A673 (cell line): ENCODE measurements at regions not wholly inside any gene's neighbourhood (a gene's known extent, or its start where the extent isn't known, plus 50 kb on each side); places are given as distances from the start of the nearest gene placed in this dataset.

Experiments used
- BruUV-seq: library from RNA; stranded (reverse); fragments of 400-500 nt; replicated peaks from 2 replicates; lab custom pipeline; 2021; lab: Mats Ljungman, UMichigan
- CTCF ChIA-PET: fragments of 300-600 bp; sonication (Branson Sonifier 250); formaldehyde crosslinking; loops from one replicate; lab custom pipeline; 2022; ENCODE audit warnings: antibody characterized with exemption; lab: Charles Lee
- POLR2A ChIA-PET: fragments of 300-600 bp; sonication (Branson Sonifier 250); formaldehyde crosslinking; loops from one replicate; lab custom pipeline; 2022; ENCODE audit warnings: antibody characterized with exemption; ENCODE audit not compliant: low non-redundant PET; lab: Charles Lee
- DNase-seq: peaks from one replicate; pipeline ENCODE4 v3.0.0-alpha.2; 2015; ENCODE audit warnings: low spot score
- H3K27ac ChIP-seq: fragments of 200-600 bp; sonication (generic); 2 replicates; pipeline ENCODE4 v1.5.1; 2016; ENCODE audit warnings: mixed run types, low read depth, mild to moderate bottlenecking, mixed read lengths, antibody characterized with exemption, low read length; ENCODE audit not compliant: poor library complexity, severe bottlenecking
- H3K27me3 ChIP-seq: fragments of 200-600 bp; sonication (generic); replicated peaks from 2 replicates; pipeline ENCODE4 v1.6.1; 2017; ENCODE audit warnings: mixed run types, low read depth, mild to moderate bottlenecking, mixed read lengths, antibody characterized with exemption, low read length; ENCODE audit not compliant: insufficient read depth, poor library complexity
- H3K36me3 ChIP-seq: fragments of 200-600 bp; sonication (generic); 2 replicates; pipeline ENCODE4 v1.6.1; 2016; ENCODE audit warnings: mixed run types, mild to moderate bottlenecking, mixed read lengths, antibody characterized with exemption, low read length; ENCODE audit not compliant: insufficient read depth, poor library complexity, severe bottlenecking
- H3K4me1 ChIP-seq: fragments of 200-600 bp; sonication (generic); 2 replicates; pipeline ENCODE4 v1.6.1; 2017; ENCODE audit warnings: mixed run types, mild to moderate bottlenecking, mixed read lengths, antibody characterized with exemption, low read length; ENCODE audit not compliant: insufficient read depth, poor library complexity, severe bottlenecking
- H3K4me3 ChIP-seq: fragments of 200-600 bp; sonication (generic); 2 replicates; pipeline ENCODE4 v1.5.1; 2016; ENCODE audit warnings: low read depth, mixed run types, mild to moderate bottlenecking, mixed read lengths, low read length; ENCODE audit not compliant: poor library complexity, severe bottlenecking
- H3K9me3 ChIP-seq: fragments of 200-600 bp; sonication (generic); 2 replicates; pipeline ENCODE4 v1.6.1; 2016; ENCODE audit warnings: mixed run types, low read depth, mild to moderate bottlenecking, mixed read lengths, antibody characterized with exemption, low read length; ENCODE audit not compliant: poor library complexity, severe bottlenecking
- CTCF ChIP-seq: fragments of 300-800, 200-600 bp; sonication (generic); conservative IDR thresholded peaks from 2 replicates; pipeline ENCODE4 v1.5.1; 2017; ENCODE audit warnings: low read depth, mild to moderate bottlenecking, antibody characterized with exemption, low read length, moderate library complexity, mixed read lengths
- EZH2 ChIP-seq: fragments of 200-600 bp; sonication (generic); IDR thresholded peaks from 2 replicates; pipeline ENCODE4 v1.6.1; 2017; ENCODE audit warnings: borderline replicate concordance, low read depth, mild to moderate bottlenecking, mixed read lengths, antibody characterized with exemption, low read length; ENCODE audit not compliant: poor library complexity, severe bottlenecking
- intact Hi-C: fragments of 100-400 bp; cut with micrococcal nuclease; formaldehyde crosslinking; loops from one replicate; pipeline ENCODE4 v1.10.0; 2022; ENCODE audit not compliant: unreplicated experiment

DNA sequence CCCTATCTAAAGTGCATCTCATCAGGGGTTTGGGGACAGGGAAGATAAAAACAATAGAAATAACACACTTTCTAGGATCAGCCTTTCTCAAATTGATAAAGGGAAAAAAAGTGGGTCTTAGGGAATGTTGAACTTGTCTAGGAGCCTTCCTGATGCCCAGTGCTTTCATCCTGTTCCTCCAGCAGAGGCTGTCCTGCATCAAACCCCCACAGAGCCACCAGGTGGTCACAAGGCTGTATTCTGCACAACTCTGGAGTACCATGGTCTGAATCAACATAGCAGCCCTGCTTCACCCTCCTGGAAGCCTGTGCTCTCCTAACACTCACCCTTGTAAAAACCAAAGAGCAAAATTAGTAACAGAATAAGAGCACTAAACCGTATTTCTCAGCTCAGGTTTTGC lies 118.5 kb upstream of the SLC25A36 start:
- BruUV-seq = no TSS peak
- Histone ChIP-seq H3K4me1 (peaks cover 5% of the 10 kb centered on the region), H3K4me3 (no peak overlapping the region), H3K27me3 (no peaks in the 10 kb centered on the region), H3K36me3 (no peaks in the 10 kb centered on the region), H3K27ac (no peak overlapping the region), H3K9me3 (no peaks in the 10 kb centered on the region)
- POLR2A ChIA-PET = interaction anchor here (0.5 kb wide), 1 partner anchor 12 kb away, joined by 4 read pairs; no protein-coding TSS in a partner anchor
- no peak for DNase-seq
- intact Hi-C loops = no loop called here
- CTCF ChIA-PET = no interaction called here
- TF ChIP-seq CTCF (no peak), EZH2 (no peak)

GRCh38 chr3:140827894-140828293 lies 113.7 kb upstream of the SLC25A36 start:
- Histone ChIP-seq H3K4me3 (no peak overlapping the region), H3K27me3 (no peaks in the 10 kb centered on the region), H3K36me3 (no peaks in the 10 kb centered on the region), H3K27ac (no peak overlapping the region), H3K4me1 (peaks cover under 1% of the 10 kb centered on the region), H3K9me3 (no peaks in the 10 kb centered on the region)
- POLR2A ChIA-PET = no interaction called here
- BruUV-seq = no TSS peak
- intact Hi-C loops = no loop called here
- CTCF ChIA-PET = no interaction called here
- DNase-seq = no peak
- TF ChIP-seq EZH2 = no peak

DNA sequence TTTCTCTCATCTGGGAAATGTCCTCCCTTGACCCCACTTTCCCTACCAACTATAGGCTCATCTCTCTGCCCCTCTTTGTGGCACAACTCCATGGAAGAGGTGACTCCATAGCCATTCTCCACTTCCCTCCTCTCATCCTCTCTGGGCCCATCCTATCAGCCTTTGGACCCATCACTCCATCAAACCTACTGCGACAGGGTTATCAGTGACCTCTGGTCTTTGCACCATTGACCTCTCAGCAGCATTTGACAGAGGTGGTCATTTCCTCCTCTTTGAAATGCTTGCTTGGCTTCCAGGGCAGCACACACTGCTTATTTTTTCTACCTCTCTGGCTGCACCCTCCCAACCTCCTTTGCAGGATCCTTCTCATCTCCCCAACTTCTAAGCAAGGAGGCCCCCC lies 113.1 kb upstream of the SLC25A36 start:
- no peak for TF ChIP-seq CTCF
- no peak for TF ChIP-seq EZH2
- Histone ChIP-seq H3K4me3 (no peak overlapping the region), H3K27me3 (no peaks in the 10 kb centered on the region), H3K27ac (no peak overlapping the region), H3K4me1 (peaks cover under 1% of the 10 kb centered on the region), H3K36me3 (no peaks in the 10 kb centered on the region), H3K9me3 (no peaks in the 10 kb centered on the region)
- intact Hi-C loops = no loop called here
- no peak for DNase-seq
- BruUV-seq = no TSS peak
- ChIA-PET POLR2A (no interaction called here), CTCF (no interaction called here)

GRCh38 chr3:140829796-140830195 lies 111.8 kb upstream of the SLC25A36 start:
- Histone ChIP-seq H3K4me3 (no peak overlapping the region), H3K27me3 (no peaks in the 10 kb centered on the region), H3K27ac (no peak overlapping the region), H3K9me3 (no peaks in the 10 kb centered on the region), H3K36me3 (no peaks in the 10 kb centered on the region), H3K4me1 (peaks cover 5% of the 10 kb centered on the region)
- POLR2A ChIA-PET = no interaction called here
- CTCF ChIA-PET = no interaction called here
- intact Hi-C loops = no loop called here
- TF ChIP-seq EZH2 = no peak
- TF ChIP-seq CTCF = no peak
- DNase-seq = no peak
- BruUV-seq = no TSS peak
